Neural progenitor cell (in vitro differentiated cells): ENCODE measurements at regions not wholly inside any gene's neighbourhood (a gene's known extent, or its start where the extent isn't known, plus 50 kb on each side); places are given as distances from the start of the nearest gene placed in this dataset.
"Not testable (repeated sequence)": the region's sequence is repeated elsewhere in the genome, so short reads cannot be mapped to it uniquely, and the experiment has no call there.

Experiments
- DNase-seq: peaks from one replicate; pipeline ENCODE4 v3.0.0-alpha.2; 2016; ENCODE audit warnings: low spot score
- H2AFZ ChIP-seq: fragments of 200-600 bp; sonication (generic); replicated peaks from 2 replicates; pipeline ENCODE4 v1.6.1; 2016; ENCODE audit warnings: antibody characterized with exemption
- H3F3A ChIP-seq: fragments of 200-600 bp; sonication (generic); 2 replicates; pipeline ENCODE4 v1.6.1; 2016; ENCODE audit warnings: antibody characterized with exemption, low read depth
- H3K27ac ChIP-seq: fragments of 200-600 bp; sonication (generic); 2 replicates; pipeline ENCODE4 v1.5.1; 2016; ENCODE audit warnings: mild to moderate bottlenecking
- H3K27me3 ChIP-seq: fragments of 200-600 bp; sonication (generic); 2 replicates; pipeline ENCODE4 v1.6.1; 2016; ENCODE audit warnings: mild to moderate bottlenecking, moderate library complexity
- H3K36me3 ChIP-seq: fragments of 200-600 bp; sonication (generic); 2 replicates; pipeline ENCODE4 v1.5.1; 2016
- H3K4me1 ChIP-seq: fragments of 200-600 bp; sonication (generic); 2 replicates; pipeline ENCODE4 v1.6.1; 2016; ENCODE audit warnings: mixed run types
- H3K4me2 ChIP-seq: fragments of 200-600 bp; sonication (generic); 2 replicates; pipeline ENCODE4 v1.6.1; 2016
- H3K4me3 ChIP-seq: fragments of 200-600 bp; sonication (generic); 2 replicates; pipeline ENCODE4 v1.5.1; 2016
- H3K79me2 ChIP-seq: fragments of 200-600 bp; sonication (generic); 2 replicates; pipeline ENCODE4 v1.6.1; 2016; ENCODE audit warnings: low read depth
- H3K9ac ChIP-seq: fragments of 200-600 bp; sonication (generic); 2 replicates; pipeline ENCODE4 v1.6.1; 2016
- H3K9me3 ChIP-seq: fragments of 200-600 bp; sonication (generic); 2 replicates; pipeline ENCODE4 v1.5.1; 2016; ENCODE audit warnings: low read depth
- H4K20me1 ChIP-seq: fragments of 200-600 bp; sonication (generic); 2 replicates; pipeline ENCODE4 v1.6.1; 2016; ENCODE audit warnings: low read depth
- H3K27ac Mint-ChIP-seq: 3 replicates; pipeline ENCODE4 v1.8.0; 2021; ENCODE audit warnings: mixed read lengths
- H3K27me3 Mint-ChIP-seq: 2 replicates; pipeline ENCODE4 v1.8.0; 2022; ENCODE audit warnings: low read depth, mild to moderate bottlenecking, inconsistent platforms, moderate library complexity, mixed read lengths; ENCODE audit not compliant: insufficient read depth
- H3K36me3 Mint-ChIP-seq: 3 replicates; pipeline ENCODE4 v1.8.0; 2021; ENCODE audit warnings: mixed read lengths
- H3K4me1 Mint-ChIP-seq: 3 replicates; pipeline ENCODE4 v1.8.0; 2021; ENCODE audit warnings: mixed read lengths
- H3K4me3 Mint-ChIP-seq: 3 replicates; pipeline ENCODE4 v1.8.0; 2021; ENCODE audit warnings: mild to moderate bottlenecking, moderate library complexity, mixed read lengths
- H3K9me3 Mint-ChIP-seq: 3 replicates; pipeline ENCODE4 v1.8.0; 2020; ENCODE audit warnings: mixed read lengths
- CTCF ChIP-seq: fragments of 200-600 bp; sonication (generic); IDR thresholded peaks from 2 replicates; pipeline ENCODE4 v1.5.1; 2017; ENCODE audit warnings: antibody characterized with exemption, mild to moderate bottlenecking
- EZH2 ChIP-seq: fragments of 200-600 bp; sonication (generic); IDR thresholded peaks from 2 replicates; pipeline ENCODE4 v1.6.1; 2017; ENCODE audit warnings: antibody characterized with exemption, mild to moderate bottlenecking, moderate library complexity
- EZH2phosphoT487 ChIP-seq: fragments of 200-600 bp; sonication (generic); IDR thresholded peaks from 2 replicates; pipeline ENCODE4 v1.6.1; 2017; ENCODE audit warnings: antibody characterized with exemption

- H3K4me1 Mint-ChIP-seq = no peaks in the 10 kb centered on the region
- TF ChIP-seq CTCF (no peak), EZH2phosphoT487 (no peak), EZH2 (no peak)
- H3K27ac Mint-ChIP-seq = no peak overlapping the region
- no peak overlapping the region for H3K4me3 Mint-ChIP-seq
- no peak overlapping the region for H3K27ac ChIP-seq
- H3K36me3 ChIP-seq = no peaks in the 10 kb centered on the region
- no peaks in the 10 kb centered on the region for H3K79me2 ChIP-seq
- H3K4me3 ChIP-seq = no peak overlapping the region
- H3K4me2 ChIP-seq = no peak overlapping the region
- H4K20me1 ChIP-seq = no peaks in the 10 kb centered on the region
- peaks cover 8% of the 10 kb centered on the region for H3K9me3 Mint-ChIP-seq
- peaks cover 16% of the 10 kb centered on the region for H3K36me3 Mint-ChIP-seq
- H3K4me1 ChIP-seq = no peaks in the 10 kb centered on the region
- H3K9me3 ChIP-seq = no peaks in the 10 kb centered on the region
- no peak for DNase-seq
- H2AFZ ChIP-seq = no peak overlapping the region
- peaks cover 2% of the 10 kb centered on the region for H3K27me3 Mint-ChIP-seq
- H3F3A ChIP-seq = no peaks in the 10 kb centered on the region
- no peak overlapping the region for H3K9ac ChIP-seq
- H3K27me3 ChIP-seq = no peaks in the 10 kb centered on the region
These were observed 102.4 kb upstream of the OR4F16 start for GRCh38 chr1:788835-789234.

- H4K20me1 ChIP-seq, H3K4me3 ChIP-seq, H3K9me3 ChIP-seq, H3K9ac ChIP-seq, H3K27ac Mint-ChIP-seq, H3K36me3 ChIP-seq, H3K27me3 ChIP-seq, H3K4me1 Mint-ChIP-seq, DNase-seq, H3K27me3 Mint-ChIP-seq, H3F3A ChIP-seq, H3K4me2 ChIP-seq, H3K9me3 Mint-ChIP-seq, H3K4me3 Mint-ChIP-seq, H3K27ac ChIP-seq, H3K79me2 ChIP-seq, H2AFZ ChIP-seq, H3K4me1 ChIP-seq: not testable (repeated sequence)
- H3K36me3 Mint-ChIP-seq = peaks cover 14% of the 10 kb centered on the region
These were observed 103.2 kb upstream of the OR4F16 start for GRCh38 chr1:789606-790005.

GRCh38 chr1:790388-790930 lies 104.0 kb upstream of the OR4F16 start:
- H3K9me3 Mint-ChIP-seq, H3K9ac ChIP-seq, H3K79me2 ChIP-seq, H3K4me1 Mint-ChIP-seq, H3K4me2 ChIP-seq, H4K20me1 ChIP-seq, DNase-seq, H3K36me3 ChIP-seq, H2AFZ ChIP-seq, H3K27me3 Mint-ChIP-seq, H3K27ac ChIP-seq, H3K4me3 Mint-ChIP-seq, H3K27ac Mint-ChIP-seq, H3K4me3 ChIP-seq, H3K9me3 ChIP-seq, H3F3A ChIP-seq, H3K4me1 ChIP-seq, H3K27me3 ChIP-seq: not testable (repeated sequence)
- peaks cover 12% of the 10 kb centered on the region for H3K36me3 Mint-ChIP-seq

GRCh38 chr1:794310-794709 lies 107.9 kb upstream of the OR4F16 start:
- H3K4me3 Mint-ChIP-seq, H3K27ac Mint-ChIP-seq: not testable (repeated sequence)

GRCh38 chr1:794918-795584 lies 108.6 kb upstream of the OR4F16 start:
- H3K4me1 ChIP-seq, H3K4me2 ChIP-seq, H3K9me3 Mint-ChIP-seq, H3K9me3 ChIP-seq, H3K27me3 Mint-ChIP-seq, H3K36me3 Mint-ChIP-seq, DNase-seq, H3K36me3 ChIP-seq, H3K4me3 Mint-ChIP-seq, H2AFZ ChIP-seq, H3K27ac Mint-ChIP-seq, H3K79me2 ChIP-seq, H3F3A ChIP-seq, H3K9ac ChIP-seq, H3K27ac ChIP-seq, H4K20me1 ChIP-seq, H3K4me1 Mint-ChIP-seq, H3K27me3 ChIP-seq, H3K4me3 ChIP-seq: not testable (repeated sequence)

More at GRCh38 chr1:794310-794709, 107.9 kb upstream of the OR4F16 start:
- not testable (repeated sequence) for H4K20me1 ChIP-seq, H3K4me1 ChIP-seq, H3K79me2 ChIP-seq, H3K36me3 Mint-ChIP-seq, DNase-seq, H3F3A ChIP-seq, H3K4me2 ChIP-seq, H3K9me3 Mint-ChIP-seq, H3K9me3 ChIP-seq, H2AFZ ChIP-seq, H3K27me3 ChIP-seq, H3K27me3 Mint-ChIP-seq, H3K27ac ChIP-seq, H3K36me3 ChIP-seq, H3K9ac ChIP-seq, H3K4me3 ChIP-seq, H3K4me1 Mint-ChIP-seq

GRCh38 chr1:797649-798048 lies 111.2 kb upstream of the OR4F16 start:
- H3K36me3 ChIP-seq, H3K27me3 Mint-ChIP-seq, H3K27ac ChIP-seq, H3K4me1 Mint-ChIP-seq, H3K79me2 ChIP-seq, H3K9me3 ChIP-seq, H3K27ac Mint-ChIP-seq, H3K36me3 Mint-ChIP-seq, H4K20me1 ChIP-seq, H3K4me1 ChIP-seq, H2AFZ ChIP-seq, H3F3A ChIP-seq, H3K4me3 Mint-ChIP-seq, H3K27me3 ChIP-seq, H3K4me3 ChIP-seq, H3K9ac ChIP-seq, H3K4me2 ChIP-seq, H3K9me3 Mint-ChIP-seq, DNase-seq: not testable (repeated sequence)

- not testable (repeated sequence) for H3K27ac ChIP-seq, H4K20me1 ChIP-seq, H3K4me2 ChIP-seq, H3K9me3 ChIP-seq, H3K79me2 ChIP-seq, H2AFZ ChIP-seq, H3K27me3 Mint-ChIP-seq, H3F3A ChIP-seq, H3K4me1 Mint-ChIP-seq, H3K4me3 Mint-ChIP-seq, H3K27me3 ChIP-seq, H3K4me3 ChIP-seq, H3K9me3 Mint-ChIP-seq, DNase-seq, H3K9ac ChIP-seq, H3K36me3 ChIP-seq, H3K4me1 ChIP-seq, H3K27ac Mint-ChIP-seq, H3K36me3 Mint-ChIP-seq
These were observed 113.9 kb upstream of the OR4F16 start for GRCh38 chr1:800397-800796.
